SK-N-SH (cell line): ENCODE measurements at regions not wholly inside any gene's neighbourhood (a gene's known extent, or its start where the extent isn't known, plus 50 kb on each side); places are given as distances from the start of the nearest gene placed in this dataset.

Experiments
- CTCF ChIA-PET: fragments of 300-600, 350-600 bp; formaldehyde crosslinking; extraction: SDS; loops from one replicate; lab custom pipeline; 2021; lab: Yijun Ruan, JAX
- POLR2A ChIA-PET: fragments of 350-600 bp; sonication (Branson Sonifier 250); formaldehyde crosslinking; extraction: SDS; loops from one replicate; lab custom pipeline; 2020; ENCODE audit warnings: antibody characterized with exemption, inconsistent platforms; lab: Yijun Ruan, JAX
- DNase-seq: peaks from one replicate; pipeline ENCODE4 v3.0.0; 2012
- H2AFZ ChIP-seq: fragments of 200-600 bp; sonication (generic); 2 replicates; pipeline ENCODE4 v1.8.1; 2016; ENCODE audit warnings: antibody characterized with exemption, mild to moderate bottlenecking, low read depth
- H3F3A ChIP-seq: fragments of 200-600 bp; sonication (generic); replicated peaks from 2 replicates; pipeline ENCODE3; 2016; ENCODE audit warnings: antibody characterized with exemption, mild to moderate bottlenecking; ENCODE audit not compliant: insufficient read depth
- H3K27ac ChIP-seq, 2 experiments: fragments of 200-500 bp in 1 of 2; fragments of 200-600 bp in 1 of 2; sonication (Bioruptor generic) in 1 of 2; sonication (generic), shearing (Covaris generic) in 1 of 2; 2 replicates each; pipeline versions ENCODE4 v1.5.1 to v1.6.1; 2014 to 2016; ENCODE audit warnings: low read depth in 2 of 2, inconsistent platforms in 1 of 2, low read length in 1 of 2, mild to moderate bottlenecking in 1 of 2, mixed read lengths in 1 of 2
- H3K27me3 ChIP-seq: fragments of 200-600 bp; sonication (generic), shearing (Covaris generic); 2 replicates; pipeline ENCODE4 v1.6.1; 2016; ENCODE audit warnings: mixed run types; ENCODE audit not compliant: insufficient read depth
- H3K36me3 ChIP-seq, 2 experiments: fragments of 200-500 bp in 1 of 2; fragments of 200-600 bp in 1 of 2; sonication (Bioruptor generic) in 1 of 2; sonication (generic) in 1 of 2; replicated peaks in 1 of 2; 2 replicates each; pipeline versions ENCODE3 to v1.5.1; 2014 to 2016; ENCODE audit warnings: low read length in 1 of 2, mild to moderate bottlenecking in 1 of 2; ENCODE audit not compliant: insufficient read depth in 2 of 2, control insufficient read depth in 1 of 2
- H3K4me1 ChIP-seq, 2 experiments: fragments of 200-500 bp in 1 of 2; fragments of 200-600 bp in 1 of 2; sonication (Bioruptor generic) in 1 of 2; sonication (generic), shearing (Covaris generic) in 1 of 2; 2 replicates each; pipeline versions ENCODE4 v1.5.1 to v1.6.1; 2014 to 2016; ENCODE audit warnings: low read depth in 1 of 2, low read length in 1 of 2, mixed run types in 1 of 2; ENCODE audit not compliant: insufficient read depth in 2 of 2, control insufficient read depth in 1 of 2
- H3K4me2 ChIP-seq: fragments of 200-600 bp; sonication (generic), shearing (Covaris generic); 2 replicates; pipeline ENCODE4 v1.6.1; 2017; ENCODE audit warnings: mixed run types
- H3K4me3 ChIP-seq, 2 experiments: fragments of 200-500 bp in 1 of 2; fragments of 200-600 bp in 1 of 2; sonication (Bioruptor generic) in 1 of 2; sonication (generic), shearing (Covaris generic) in 1 of 2; 2 replicates each; pipeline versions ENCODE4 v1.5.1 to v1.8.1; 2014 to 2016; ENCODE audit warnings: low read depth in 2 of 2, inconsistent platforms in 1 of 2, low read length in 1 of 2, mild to moderate bottlenecking in 1 of 2, mixed read lengths in 1 of 2, moderate library complexity in 1 of 2
- H3K79me2 ChIP-seq: fragments of 200-600 bp; sonication (generic); 2 replicates; pipeline ENCODE4 v1.8.1; 2017; ENCODE audit warnings: mild to moderate bottlenecking; ENCODE audit not compliant: insufficient read depth
- H3K9ac ChIP-seq: fragments of 200-600 bp; sonication (generic); 2 replicates; pipeline ENCODE4 v1.6.1; 2017; ENCODE audit warnings: mixed run types
- H3K9me2 ChIP-seq: fragments of 200-600 bp; sonication (generic); 2 replicates; pipeline ENCODE4 v1.6.1; 2017; ENCODE audit warnings: mixed run types
- H3K9me3 ChIP-seq: fragments of 200-600 bp; sonication (generic); 2 replicates; pipeline ENCODE4 v1.6.1; 2017; ENCODE audit warnings: mixed run types, mild to moderate bottlenecking, moderate library complexity
- H4K20me1 ChIP-seq: fragments of 200-600 bp; sonication (generic); 2 replicates; pipeline ENCODE4 v1.6.1; 2017; ENCODE audit warnings: mild to moderate bottlenecking, mixed run types; ENCODE audit not compliant: insufficient read depth
- CHD2 ChIP-seq: fragments of 150-350 bp; IDR thresholded peaks from 2 replicates; pipeline ENCODE4 v1.6.1; 2018; ENCODE audit warnings: low read length; ENCODE audit not compliant: partially characterized antibody
- GABPA ChIP-seq: IDR thresholded peaks from 2 replicates; pipeline ENCODE4 v1.4.0; 2012; ENCODE audit warnings: low read depth, mild to moderate bottlenecking
- GATA2 ChIP-seq: sonication (generic); formaldehyde crosslinking; IDR thresholded peaks from 2 replicates; pipeline ENCODE4 v1.5.0; 2020; ENCODE audit warnings: mild to moderate bottlenecking, missing genetic modification reagents
- JUND ChIP-seq: IDR thresholded peaks from 2 replicates; pipeline ENCODE4 v1.4.0; 2012
- MEF2A ChIP-seq: IDR thresholded peaks from 2 replicates; pipeline ENCODE4 v1.4.0; 2012; ENCODE audit warnings: low read depth, borderline replicate concordance
- MXI1 ChIP-seq: IDR thresholded peaks from 2 replicates; pipeline ENCODE4 v1.6.1; 2012; ENCODE audit warnings: mild to moderate bottlenecking, low read depth, low read length, improper control_type of control experiment
- PBX3 ChIP-seq: IDR thresholded peaks from 2 replicates; pipeline ENCODE4; 2012
- POLR2AphosphoS5 ChIP-seq: IDR thresholded peaks from 2 replicates; pipeline ENCODE4 v1.6.1; 2012; ENCODE audit warnings: low read depth, low read length
- REST ChIP-seq: IDR thresholded peaks from 2 replicates; pipeline ENCODE4 v1.6.1; 2012; ENCODE audit warnings: mild to moderate bottlenecking, low read depth, low read length, moderate library complexity
- RXRA ChIP-seq: IDR thresholded peaks from 2 replicates; pipeline ENCODE4 v1.4.0; 2012; ENCODE audit warnings: low read depth, mild to moderate bottlenecking, borderline replicate concordance
- SIN3A ChIP-seq: IDR thresholded peaks from 2 replicates; pipeline ENCODE4 v1.6.1; 2012; ENCODE audit warnings: low read depth, mild to moderate bottlenecking, low read length, moderate library complexity, borderline replicate concordance
- TAF1 ChIP-seq: IDR thresholded peaks from 2 replicates; pipeline ENCODE4 v1.6.1; 2012; ENCODE audit warnings: low read depth, mild to moderate bottlenecking, low read length, moderate library complexity, borderline replicate concordance
- USF1 ChIP-seq: IDR thresholded peaks from 2 replicates; pipeline ENCODE4 v1.4.0; 2012; ENCODE audit warnings: low read depth, borderline replicate concordance
- YY1 ChIP-seq: IDR thresholded peaks from 2 replicates; pipeline ENCODE4 v1.4.0; 2012; ENCODE audit warnings: low read depth, mild to moderate bottlenecking
- WGBS: methylation state at CpG from one replicate; pipeline ENCODE4 v1.1.6; 2017; ENCODE audit warnings: low lambda C conversion rate; 5-methylcytosine and 5-hydroxymethylcytosine counted together

GRCh38 chr10:108789919-108790318 lies 1133.4 kb downstream of the XPNPEP1 start (continued):
- TF ChIP-seq TAF1 (no peak), POLR2AphosphoS5 (no peak), CHD2 (no peak), YY1 (no peak), GATA2 (CRISPR knock-in tag) (no peak), USF1 (no peak), PBX3 (peak; percentile 96)

GRCh38 chr10:108789336-108789735 lies 1134.0 kb downstream of the XPNPEP1 start:
- ChIA-PET CTCF (interaction anchor here (1.9 kb wide), 1 partner anchor 15 kb away, joined by 4 read pairs; no protein-coding TSS in a partner anchor), POLR2A (no interaction called here)
- no peaks in the 10 kb centered on the region for H3K9me3 ChIP-seq
- no peaks in the 10 kb centered on the region for H3K36me3 ChIP-seq
- no peaks in the 10 kb centered on the region for H3K9me2 ChIP-seq
- H3K9ac ChIP-seq = peak overlapping the region; percentile 7; the same call in 1 of the 2 replicates
- WGBS = 66% methylated on average over 2 of the region's 2 CpGs
- TF ChIP-seq MXI1 (no peak), JUND (no peak), MEF2A (no peak), REST (no peak), RXRA (no peak), GABPA (no peak), SIN3A (no peak)
- DNase-seq = no peak
- H3K27ac ChIP-seq = peak overlapping the region in 1 of 2 experiments; percentile 88; a peak in 2 of 4 replicates
- H3K4me1 ChIP-seq = peaks cover 0 to 33% of the 10 kb centered on the region in 2 experiments; a peak in 3 of 4 replicates
- no peaks in the 10 kb centered on the region for H4K20me1 ChIP-seq
- H3K27me3 ChIP-seq = no peaks in the 10 kb centered on the region
- H3K79me2 ChIP-seq = no peaks in the 10 kb centered on the region
- H3F3A ChIP-seq = peaks cover 56% of the 10 kb centered on the region
- no peak overlapping the region for H2AFZ ChIP-seq
- no peak overlapping the region for H3K4me3 ChIP-seq
- H3K4me2 ChIP-seq = peak overlapping the region; percentile 17; the same call in 1 of the 2 replicates
